SHP77 treated with DMSO at 0.1 percent for 48 hours (cell line): ENCODE measurements at regions not wholly inside any gene's neighbourhood (a gene's known extent, or its start where the extent isn't known, plus 50 kb on each side); places are given as distances from the start of the nearest gene placed in this dataset.
A peak's percentile ranks its signal among the peaks of the same experiment; 100 is the strongest.

ENCODE experiments used
- DNase-seq: peaks from one replicate; lab custom pipeline; 2025; lab: John Stamatoyannopoulos, UW

DNA sequence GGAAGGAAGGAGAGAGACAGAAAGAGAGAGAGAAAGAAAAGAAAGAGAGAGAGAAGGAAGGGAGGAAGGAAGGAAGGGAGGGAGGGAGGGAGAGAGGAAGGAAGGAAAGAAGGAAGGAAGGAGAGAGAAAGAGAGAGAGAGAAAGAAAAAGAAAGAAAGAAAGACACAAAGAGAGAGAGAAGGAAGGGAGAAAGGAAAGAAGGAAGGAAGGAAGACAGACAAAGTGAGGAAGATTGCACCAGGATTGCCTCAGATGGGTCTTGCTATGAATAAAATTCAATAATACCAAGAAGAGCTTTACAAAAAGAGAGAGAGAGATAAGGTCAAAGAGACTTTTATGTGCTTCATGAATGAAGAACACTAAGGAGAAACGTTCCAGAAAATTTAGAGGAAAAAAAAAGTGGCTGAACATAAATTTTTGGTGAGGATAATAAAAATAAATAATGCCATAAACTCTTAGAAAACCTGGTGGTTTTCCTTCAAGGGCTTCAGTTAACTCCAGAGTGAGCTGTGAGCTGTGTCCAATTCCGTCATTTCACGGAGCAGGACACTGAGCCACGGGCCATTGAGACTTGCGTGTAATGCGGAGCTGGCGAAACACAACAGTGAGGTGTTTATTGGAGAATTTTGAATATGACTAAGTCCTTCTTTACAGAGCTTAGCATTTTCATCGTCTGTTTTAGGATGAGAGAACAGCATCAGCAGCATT lies 72.7 kb upstream of the TNRC6C start:
- no peak for DNase-seq

DNA sequence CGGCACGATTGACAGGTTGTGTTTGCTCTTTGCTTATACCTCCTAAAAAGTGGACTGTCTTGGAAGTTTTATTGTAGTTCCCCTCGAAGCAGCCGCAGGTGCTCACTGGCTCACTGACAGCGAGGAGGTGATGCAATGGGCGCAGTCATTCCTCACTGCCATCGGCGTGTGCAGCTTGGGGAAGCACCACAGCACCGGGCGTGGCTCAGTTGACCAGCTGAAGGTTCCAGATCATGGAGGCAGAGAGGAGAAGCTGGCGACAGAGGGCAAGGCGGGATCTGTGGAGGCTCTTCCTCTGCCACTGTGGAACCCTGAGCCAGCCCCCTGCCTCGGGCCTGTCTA lies 72.1 kb upstream of the TNRC6C start:
- DNase-seq: peak; percentile 57

DNA sequence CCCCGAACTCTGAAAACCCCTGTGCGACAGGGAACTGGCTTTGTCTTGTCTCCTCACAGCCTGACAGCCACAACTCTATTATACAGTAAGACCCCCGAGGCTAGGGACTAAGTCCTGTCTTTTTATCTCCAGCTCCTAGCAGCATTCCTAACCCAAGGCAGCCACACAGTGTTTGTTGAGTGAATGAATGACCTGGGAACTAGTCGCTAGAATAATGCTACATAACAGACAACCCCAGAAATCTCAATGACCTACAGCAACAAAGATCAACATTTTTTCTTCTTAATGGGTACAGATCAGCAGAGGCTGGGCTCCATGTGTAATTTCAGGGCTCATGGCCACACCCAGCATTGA lies 71.4 kb upstream of the TNRC6C start:
- no peak for DNase-seq

DNA sequence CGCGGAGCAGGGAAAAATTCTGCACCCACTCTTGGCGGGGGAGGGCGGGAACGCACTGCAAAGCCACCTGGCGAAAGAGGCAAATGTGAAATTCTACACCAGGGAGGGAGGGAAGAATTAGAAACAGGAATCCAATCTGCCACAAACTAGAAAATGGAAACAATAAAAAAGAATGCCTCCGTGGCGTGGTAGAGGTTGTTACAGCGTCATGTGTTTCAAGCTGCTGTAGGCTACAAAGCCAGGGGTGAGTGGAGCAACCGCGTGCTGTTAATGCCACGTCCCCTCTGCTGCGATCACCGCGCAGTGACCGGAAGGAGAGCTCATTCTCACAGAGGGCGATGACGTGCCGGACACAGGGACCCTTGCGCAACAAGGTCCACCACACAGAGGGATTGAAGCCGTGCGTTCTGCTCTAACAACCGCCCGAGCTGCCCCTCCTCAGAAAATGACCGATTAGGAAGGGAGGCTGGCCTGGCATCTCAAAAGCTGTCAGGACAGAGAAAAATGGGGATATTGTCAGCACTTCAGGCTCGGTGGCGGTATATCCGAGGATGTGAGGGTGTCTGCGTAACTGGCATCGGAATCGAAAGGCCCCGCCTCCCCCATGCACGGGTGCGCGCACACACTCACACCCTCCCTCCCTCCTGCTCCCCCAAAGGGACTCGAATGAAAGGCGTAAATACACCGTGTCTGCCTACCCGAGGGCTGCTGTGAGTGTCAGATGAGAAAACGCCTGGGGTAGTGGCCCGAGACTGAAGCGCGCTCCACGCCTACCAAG lies 70.8 kb upstream of the TNRC6C start:
- DNase-seq: peak; percentile 91

DNA sequence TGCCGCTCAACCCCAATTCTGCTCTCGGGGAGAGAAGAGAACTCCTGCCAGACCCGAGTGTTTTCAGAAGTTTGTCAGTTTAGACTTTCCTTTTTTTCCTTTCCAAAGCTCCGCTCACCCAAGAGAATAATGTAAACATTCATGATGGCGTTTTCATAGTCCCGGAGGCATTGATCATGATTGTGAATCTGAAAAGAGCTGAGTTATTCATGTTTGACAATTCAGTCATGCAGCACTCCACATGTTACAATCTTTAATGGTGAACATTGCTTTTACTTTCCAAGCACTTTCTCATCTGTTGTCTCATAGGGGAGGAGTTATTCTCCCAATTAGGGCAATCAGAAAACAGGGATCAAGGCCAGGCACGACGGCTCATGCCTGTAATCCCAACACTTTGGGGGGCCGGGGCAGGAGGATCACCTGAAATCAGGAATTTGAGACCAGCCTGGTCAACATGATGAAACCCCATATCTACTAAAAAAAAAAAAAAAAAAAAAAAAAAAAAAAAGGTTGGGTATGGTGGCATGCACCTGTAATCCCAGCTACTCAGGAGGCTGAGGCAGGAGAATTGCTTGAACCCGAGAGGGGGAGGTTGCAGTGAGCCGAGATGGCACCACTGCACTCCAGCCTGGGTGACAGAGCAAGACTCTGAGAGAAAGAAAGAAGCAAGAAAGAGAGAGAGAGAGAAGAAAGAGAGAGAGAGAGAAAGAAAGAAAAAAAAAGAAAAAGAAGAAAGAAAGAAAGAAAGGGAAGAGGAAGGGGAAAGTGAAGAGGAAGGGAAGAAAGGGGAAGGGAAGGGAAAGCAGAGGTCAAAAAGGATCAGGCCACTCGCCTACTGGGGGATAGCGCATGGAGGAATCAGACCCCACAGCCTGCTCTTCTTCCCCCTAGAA lies 70.0 kb upstream of the TNRC6C start:
- no peak for DNase-seq

DNA sequence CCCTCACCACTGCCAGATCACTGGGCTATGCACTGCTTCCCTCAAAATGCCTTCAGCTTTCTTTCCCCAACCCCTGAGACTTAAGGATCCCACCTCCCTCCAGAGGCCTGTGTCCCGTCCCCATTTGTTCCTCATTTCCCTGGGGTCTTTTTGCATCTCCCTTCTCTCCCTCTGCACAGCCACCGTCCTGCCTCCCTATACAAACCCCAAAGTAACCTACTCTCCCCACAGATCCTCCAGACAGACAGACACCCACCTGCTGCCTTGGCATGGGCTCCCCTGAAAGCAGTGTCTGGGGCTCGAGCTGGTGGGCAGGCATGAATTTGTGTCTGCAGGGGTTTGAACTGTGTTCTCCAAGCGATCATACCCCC lies 69.4 kb upstream of the TNRC6C start:
- no peak for DNase-seq

DNA sequence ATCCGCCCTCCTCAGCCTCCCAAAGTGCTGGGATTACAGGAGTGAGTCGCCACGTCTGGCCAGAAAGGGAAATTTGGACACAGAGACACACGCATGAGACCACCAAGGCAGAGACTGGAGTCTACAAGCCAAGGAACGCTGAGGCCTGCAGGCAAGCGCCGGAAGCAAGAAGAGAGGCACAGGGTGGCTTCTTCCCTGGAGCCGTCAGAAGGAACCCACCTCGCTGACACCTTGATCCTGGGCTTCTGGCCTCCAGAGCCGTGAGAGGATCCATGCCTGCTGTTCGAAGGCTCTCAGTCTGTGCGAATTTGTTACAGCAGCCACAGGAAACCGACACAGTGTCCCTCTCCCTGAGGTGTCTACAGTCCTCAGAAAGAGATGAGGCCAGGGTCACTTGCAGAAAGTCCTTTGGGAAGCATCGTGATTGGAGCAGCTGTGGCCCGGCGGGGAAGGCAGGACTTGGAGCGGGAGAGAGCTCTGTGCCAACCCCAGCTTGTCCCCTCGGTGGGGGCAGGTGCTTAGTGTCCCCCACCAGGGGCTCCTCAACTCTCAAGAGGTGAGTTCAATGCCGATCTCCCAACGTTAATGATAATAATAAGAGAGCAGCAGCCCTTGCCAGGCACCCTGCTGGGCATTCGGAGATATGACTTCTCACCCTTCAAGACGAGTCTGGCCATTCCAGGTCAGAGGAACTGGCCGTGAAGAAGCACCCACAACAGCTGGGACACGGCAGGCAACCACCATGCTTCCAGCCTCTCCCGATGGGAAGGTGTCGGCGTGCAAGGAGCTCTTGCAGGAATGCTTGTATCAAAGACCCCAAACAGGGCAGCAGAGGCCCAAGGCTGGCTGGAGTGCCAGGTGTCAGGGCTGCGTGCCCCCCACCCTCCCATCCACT lies 68.4 kb upstream of the TNRC6C start:
- no peak for DNase-seq

DNA sequence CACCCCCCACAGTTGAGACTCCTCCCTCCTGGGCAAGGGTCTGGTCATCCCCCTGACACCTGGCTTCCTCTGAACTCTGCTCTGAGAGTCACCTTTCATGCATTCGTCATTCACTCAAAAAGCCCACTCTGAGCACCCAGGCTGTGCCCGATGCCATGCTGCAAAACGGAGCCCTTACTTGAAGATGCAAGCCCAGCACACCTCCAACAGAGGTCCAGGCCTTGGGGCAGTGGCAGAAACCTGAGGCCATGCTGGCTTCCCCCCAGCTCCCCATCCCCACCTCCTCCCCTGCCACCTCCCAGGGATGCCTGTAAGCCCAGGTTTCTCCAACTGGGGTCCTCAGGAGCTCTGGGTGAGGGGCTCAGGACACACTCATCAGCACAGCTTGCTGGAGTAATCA lies 67.7 kb upstream of the TNRC6C start:
- DNase-seq: no peak

DNA sequence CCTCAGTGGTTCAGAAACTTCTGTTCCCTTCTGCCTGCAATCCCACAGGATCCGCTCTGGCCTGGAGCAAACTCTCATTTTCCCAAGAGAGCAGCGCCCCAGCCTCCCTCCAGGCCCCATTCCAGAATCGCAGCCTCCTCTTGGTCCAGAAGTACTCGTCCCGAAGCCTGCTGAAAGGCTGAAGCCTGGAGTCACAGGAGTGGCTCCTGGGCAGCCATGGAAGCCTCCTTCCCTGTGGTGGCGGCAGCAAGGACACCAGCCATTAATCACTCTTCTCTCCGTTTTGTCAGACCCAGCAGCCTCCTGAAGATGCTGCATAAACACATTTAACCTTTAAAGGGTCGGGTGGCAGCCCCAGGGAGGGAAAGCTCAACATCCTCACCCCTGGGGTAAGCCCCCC lies 66.9 kb upstream of the TNRC6C start:
- DNase-seq: no peak

DNA sequence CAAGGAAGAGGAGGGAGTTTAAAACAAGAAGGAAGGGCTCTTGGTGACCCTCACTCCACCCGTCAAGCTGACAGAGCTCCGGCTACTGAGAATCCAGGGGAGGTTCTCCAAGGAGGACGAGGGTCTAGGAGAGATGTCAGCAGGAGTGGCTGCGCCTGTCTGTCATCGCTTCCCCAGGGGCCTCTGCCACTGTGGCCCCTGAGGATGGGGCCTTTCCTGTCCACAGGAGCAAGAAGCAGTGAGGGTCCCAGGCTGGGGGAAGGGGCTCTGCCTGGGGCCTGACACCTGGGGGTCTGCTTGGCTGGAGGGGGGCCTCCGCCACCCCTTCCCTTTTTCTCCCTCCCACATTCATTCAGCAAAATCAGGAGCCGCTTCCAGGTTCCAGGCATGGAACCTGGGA lies 66.5 kb upstream of the TNRC6C start:
- no peak for DNase-seq

DNA sequence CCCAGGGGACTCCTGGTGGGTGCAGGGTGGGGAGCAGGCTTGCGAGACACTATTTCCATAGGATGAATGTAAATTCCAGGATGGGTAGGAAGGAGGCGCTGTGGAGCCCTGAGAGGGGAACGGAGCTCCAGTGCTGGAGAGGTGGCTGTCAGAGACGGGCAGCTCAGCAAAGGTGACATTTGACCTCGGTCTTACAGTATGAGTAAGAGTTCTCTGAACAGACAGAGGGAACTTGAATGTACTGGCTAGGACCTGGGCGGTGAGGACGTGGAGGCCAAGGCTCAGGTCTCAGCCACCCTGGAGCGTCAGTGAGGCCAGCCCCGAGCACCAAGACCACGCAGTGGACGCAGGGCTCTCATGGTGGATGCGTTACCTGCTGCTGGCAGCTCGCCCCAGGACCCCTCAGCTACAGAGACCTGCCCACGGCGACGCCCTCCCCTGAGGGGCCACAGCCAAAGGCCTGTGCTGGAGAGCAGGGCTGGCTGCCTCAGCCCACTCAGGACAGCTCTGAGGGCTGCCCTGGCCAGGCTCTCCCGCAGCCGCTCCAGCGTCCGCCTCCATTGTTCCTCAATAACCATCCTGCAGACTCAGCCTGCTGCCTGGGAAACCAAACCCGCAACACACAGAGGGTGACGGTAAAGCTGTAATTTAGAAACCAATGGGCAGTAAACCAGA lies 65.9 kb upstream of the TNRC6C start:
- no peak for DNase-seq

DNA sequence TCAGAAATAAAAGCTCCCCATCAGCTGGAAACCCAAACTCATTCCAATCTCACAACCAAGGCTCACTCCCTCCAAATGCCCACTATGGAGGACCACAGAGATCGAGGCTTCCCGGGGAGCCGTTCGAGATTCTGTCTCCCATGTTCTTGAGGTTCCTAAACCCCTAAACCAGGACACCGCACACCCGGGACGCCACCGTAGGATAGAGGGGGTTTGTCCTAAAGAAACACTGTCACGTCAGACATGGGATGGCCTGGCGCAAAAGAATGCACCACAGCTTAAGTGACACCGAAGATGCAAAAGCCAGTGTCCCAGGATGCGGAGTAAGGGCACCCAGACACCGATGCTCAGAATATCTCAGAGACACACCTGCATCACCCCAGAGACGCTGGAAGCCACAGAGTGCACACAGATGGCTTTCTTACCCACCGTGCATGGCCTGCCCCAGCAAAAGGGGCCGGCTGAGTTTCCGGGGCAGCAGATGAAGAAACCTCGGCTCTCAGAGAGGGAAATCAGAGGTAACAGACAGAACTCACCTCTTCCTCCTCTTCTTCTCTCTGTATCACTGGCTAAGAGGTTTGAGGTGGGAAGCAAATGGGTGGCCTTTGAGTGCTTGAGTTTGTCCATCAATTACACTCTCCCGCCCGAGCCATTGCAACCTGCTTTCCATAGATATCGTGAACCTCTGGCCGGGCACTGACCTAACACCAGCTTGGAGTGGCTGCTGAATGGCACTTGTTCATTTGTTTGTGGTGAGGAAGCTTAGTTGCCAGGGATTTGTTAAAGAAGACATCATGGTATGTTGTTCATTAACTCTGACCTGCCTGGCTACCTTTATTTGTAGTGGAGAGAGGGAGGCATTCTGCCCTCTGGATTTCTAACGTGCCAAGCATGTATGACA lies 65.1 kb upstream of the TNRC6C start:
- no peak for DNase-seq

DNA sequence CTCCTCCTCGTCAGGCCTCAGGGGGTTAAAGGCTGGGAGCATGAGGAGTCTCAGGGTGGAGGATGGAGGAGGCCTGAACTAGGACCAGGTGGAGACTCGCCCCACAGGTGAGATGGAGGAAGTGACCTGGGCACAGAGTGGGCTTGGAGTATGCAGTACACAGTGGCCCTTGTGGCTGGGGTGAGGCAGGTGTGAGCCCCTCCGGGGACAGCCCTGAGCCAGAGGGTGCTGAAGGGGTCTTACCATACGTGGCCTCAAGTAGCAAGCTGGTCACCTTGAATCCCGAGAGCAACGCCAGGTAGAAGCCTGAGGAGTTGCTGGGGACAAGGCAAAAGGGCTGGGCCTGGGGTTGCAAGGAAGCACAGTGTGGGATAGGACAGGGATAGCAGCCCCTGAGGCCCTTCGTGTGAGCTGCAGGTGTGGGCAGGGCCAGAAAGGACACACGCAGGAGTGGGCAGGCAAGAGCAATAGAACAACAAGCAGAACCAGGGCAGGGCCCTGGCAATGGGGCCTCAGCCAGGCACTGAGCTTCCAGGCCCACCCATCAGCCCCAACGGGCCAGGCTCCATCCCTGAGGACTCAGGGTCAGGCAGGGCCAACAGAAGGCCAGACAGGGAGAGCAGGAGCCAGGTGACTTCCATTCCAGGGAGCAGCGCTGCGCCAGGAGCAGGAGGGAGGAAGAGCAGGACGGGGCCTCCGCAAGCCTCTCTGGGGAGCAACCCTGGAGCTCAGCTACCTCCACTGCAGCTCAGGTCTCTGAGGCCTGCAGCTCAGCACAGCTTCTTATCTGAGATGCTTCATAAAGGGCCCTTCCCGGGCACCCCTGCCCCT lies 64.2 kb upstream of the TNRC6C start:
- no peak for DNase-seq

DNA sequence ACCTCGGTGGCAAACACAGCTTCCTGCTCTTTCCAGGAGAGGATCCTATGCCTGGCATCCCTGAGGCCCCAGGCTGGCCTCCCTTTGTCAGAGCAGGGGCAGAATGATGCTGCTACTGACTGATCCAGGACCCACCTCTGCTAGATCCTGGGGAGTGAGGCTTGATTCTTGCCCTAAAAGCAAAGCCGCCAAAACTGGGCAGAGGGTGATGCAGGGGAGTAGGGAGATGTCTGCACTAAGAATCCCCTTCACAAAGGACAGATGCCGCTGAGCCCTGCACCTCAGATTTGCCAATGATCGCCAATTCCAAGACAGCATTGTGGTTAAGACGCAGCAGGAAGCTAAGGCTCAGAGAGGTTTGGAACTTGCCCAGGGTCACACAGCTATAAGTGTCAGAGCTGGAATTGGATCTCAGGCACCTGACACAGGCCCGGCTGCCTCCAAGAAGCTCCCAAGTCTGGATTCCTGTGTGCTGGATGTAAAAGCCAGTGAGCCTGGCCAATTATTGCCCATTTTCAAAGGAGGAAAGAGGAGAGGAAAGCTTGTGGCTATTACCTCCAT lies 60.7 kb upstream of the TNRC6C start:
- DNase-seq: no peak

DNA sequence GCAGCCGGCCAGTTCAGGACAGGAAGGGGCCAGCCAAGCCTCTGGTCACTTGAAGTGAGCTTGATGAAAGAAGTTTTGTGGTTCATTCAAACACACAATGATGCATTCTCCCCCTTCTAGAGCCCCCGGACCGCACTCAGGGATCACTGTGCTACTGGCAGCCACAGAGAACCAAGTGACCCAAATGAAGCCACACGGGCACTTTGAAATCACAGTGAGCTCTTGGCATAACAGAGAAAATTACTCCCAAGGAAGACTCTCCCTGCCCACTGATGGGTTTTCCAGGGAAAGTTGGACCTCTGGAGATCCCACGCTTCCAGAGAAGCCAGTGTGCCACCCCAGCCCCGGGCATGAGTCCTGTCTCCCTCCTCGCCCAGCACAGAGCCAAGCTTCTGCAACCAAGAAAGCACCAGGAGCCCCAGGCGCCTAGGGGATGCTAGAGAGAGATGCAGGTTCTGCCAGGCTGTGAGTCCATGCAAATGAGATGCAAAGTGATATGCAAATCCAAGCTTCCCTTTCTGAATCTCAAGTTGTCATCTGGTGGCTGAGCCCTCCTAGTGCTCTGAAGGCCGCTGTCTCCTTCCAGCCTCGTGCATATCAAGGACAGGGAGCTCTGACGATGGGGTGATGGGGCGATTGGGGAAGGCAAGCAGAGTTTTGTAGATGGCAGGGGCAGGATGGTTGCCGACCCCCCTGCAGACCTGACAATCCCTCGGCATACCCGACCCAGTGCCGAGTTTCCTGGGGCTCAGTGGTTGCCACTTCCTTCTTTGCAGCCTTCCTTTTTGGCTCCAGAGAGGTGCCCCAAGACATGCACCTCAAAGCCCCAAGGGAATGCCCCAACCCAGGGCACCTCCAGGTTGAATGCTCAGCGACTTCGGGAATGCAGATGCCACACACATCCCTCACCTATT lies 59.7 kb upstream of the TNRC6C start:
- DNase-seq: no peak

DNA sequence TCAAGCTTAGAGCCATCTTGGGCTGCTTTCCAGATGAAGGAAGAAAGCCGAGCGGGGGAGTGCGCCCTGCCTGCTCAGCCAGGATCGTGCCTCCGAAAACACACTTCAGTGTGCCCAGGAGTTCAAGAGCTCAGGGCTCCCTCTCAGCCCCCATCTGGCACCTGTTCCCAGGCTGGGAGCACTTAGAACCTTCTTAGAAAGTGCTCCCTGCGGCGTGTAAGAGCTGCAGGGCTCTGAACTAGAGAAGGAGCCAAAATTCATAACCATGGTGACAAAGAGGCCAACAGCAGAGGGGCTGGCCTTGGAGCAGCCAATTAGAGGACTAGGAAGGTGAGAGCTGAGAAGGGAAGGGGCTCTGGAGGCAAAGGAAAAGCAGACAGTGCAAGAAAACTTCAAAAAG lies 59.0 kb upstream of the TNRC6C start:
- no peak for DNase-seq

DNA sequence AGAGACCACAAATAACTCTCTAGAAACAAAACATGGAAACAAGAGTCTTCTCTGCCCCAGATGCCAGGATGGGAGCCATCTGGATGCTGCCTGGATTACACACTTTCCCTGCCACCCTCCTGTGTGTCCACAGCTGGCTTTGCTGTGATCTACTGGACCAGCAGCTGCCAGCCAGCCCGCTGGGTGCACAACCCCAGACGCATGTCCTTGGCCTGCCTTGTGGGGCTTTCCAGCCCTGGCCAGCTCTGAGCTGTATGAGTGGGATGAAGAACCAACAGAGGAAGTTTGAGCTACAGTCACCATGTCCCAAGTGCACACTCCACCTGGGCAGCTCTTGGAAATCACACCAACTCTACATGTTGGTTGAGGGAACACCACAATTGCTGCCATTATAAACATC lies 57.0 kb upstream of the TNRC6C start:
- DNase-seq: no peak

DNA sequence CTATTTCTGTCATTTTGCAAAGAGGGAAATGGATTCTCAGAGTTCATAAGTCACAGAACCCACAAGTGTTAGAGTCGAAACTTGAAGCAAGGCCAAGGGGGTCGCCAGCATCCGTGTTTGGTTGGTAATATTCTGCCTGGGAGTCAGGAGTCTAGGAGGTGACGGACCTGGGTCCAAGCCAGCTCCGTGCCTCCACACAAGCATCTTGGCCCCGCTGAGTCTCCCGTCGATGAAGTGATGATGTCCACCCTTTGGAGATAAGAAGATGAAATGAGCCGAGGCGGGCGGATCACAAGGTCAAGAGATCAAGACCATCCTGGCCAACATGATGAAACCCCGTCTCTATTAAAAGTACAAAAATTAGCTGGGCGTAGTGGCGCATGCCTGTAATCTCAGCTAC lies 53.2 kb upstream of the TNRC6C start:
- DNase-seq: no peak
